H1 (cell line): ENCODE measurements at regions not wholly inside any gene's neighbourhood (a gene's known extent, or its start where the extent isn't known, plus 50 kb on each side); places are given as distances from the start of the nearest gene placed in this dataset.

ENCODE experiments used
- CTCF ChIA-PET: fragments of 300-600 bp; sonication (Branson Sonifier 250); formaldehyde crosslinking; loops from one replicate; lab custom pipeline; 2021; ENCODE audit not compliant: partially characterized antibody; lab: Charles Lee
- POLR2A ChIA-PET: fragments of 300-600 bp; sonication (Branson Sonifier 250); formaldehyde crosslinking; loops from one replicate; lab custom pipeline; 2021; ENCODE audit warnings: inconsistent platforms; ENCODE audit not compliant: partially characterized antibody; lab: Charles Lee
- DNase-seq, 2 experiments: peaks; one replicate each; pipeline versions ENCODE4 v3.0.0 to v3.0.0-alpha.2; 2010 to 2022; ENCODE audit warnings: low spot score in 2 of 2, low read depth in 1 of 2, mixed read lengths in 1 of 2
- FAIRE-seq: peaks from 2 replicates; lab custom pipeline; 2011; peaks lifted over from hg19 to GRCh38; lab: Jason Lieb, UNC
- H2AFZ ChIP-seq: 2 replicates; pipeline ENCODE4 v1.8.1; 2012; ENCODE audit warnings: low read length, inconsistent platforms
- H2AK5ac ChIP-seq: 2 replicates; pipeline ENCODE4 v1.6.1; 2013; ENCODE audit warnings: low read depth, low read length
- H2BK120ac ChIP-seq: replicated peaks from 2 replicates; pipeline ENCODE3; 2013; ENCODE audit warnings: low read depth, low read length, inconsistent platforms
- H2BK12ac ChIP-seq: 2 replicates; pipeline ENCODE4 v1.6.1; 2013; ENCODE audit warnings: low read depth, low read length
- H2BK15ac ChIP-seq: 2 replicates; pipeline ENCODE4 v1.6.1; 2013; ENCODE audit warnings: low read length
- H2BK20ac ChIP-seq: 2 replicates; pipeline ENCODE4 v1.6.1; 2013; ENCODE audit warnings: low read length
- H2BK5ac ChIP-seq: 2 replicates; pipeline ENCODE4 v1.6.1; 2013; ENCODE audit warnings: low read depth, low read length
- H3K14ac ChIP-seq: 2 replicates; pipeline ENCODE4 v1.6.1; 2013; ENCODE audit warnings: inconsistent platforms; ENCODE audit not compliant: insufficient read length
- H3K18ac ChIP-seq: 2 replicates; pipeline ENCODE4 v1.6.1; 2013; ENCODE audit warnings: low read length; ENCODE audit errors: extremely low read depth
- H3K23ac ChIP-seq: 2 replicates; pipeline ENCODE4 v1.6.1; 2013; ENCODE audit warnings: inconsistent platforms; ENCODE audit not compliant: insufficient read length
- H3K23me2 ChIP-seq: 2 replicates; pipeline ENCODE4 v1.6.1; 2013; ENCODE audit warnings: low read depth, low read length
- H3K27ac ChIP-seq: 2 replicates; pipeline ENCODE4 v1.6.1; 2011; ENCODE audit warnings: low read depth, low read length, inconsistent platforms
- H3K27me3 ChIP-seq, 4 experiments: replicated peaks in 1 of 4; 1 replicate in 1 of 4; 2 replicates in 3 of 4; pipeline versions ENCODE4 v1.6.1 to v1.8.1; 2011 to 2013; ENCODE audit warnings: low read length in 3 of 4, mild to moderate bottlenecking in 3 of 4, inconsistent platforms in 2 of 4, mixed read lengths in 2 of 4, moderate library complexity in 1 of 4; ENCODE audit not compliant: control insufficient read depth in 3 of 4, insufficient read depth in 3 of 4; ENCODE audit errors: extremely low read depth in 1 of 4
- H3K36me3 ChIP-seq, 4 experiments: 2 replicates each; pipeline versions ENCODE4 v1.6.1 to v1.8.1; 2011 to 2013; ENCODE audit warnings: mild to moderate bottlenecking in 4 of 4, low read length in 3 of 4, moderate library complexity in 2 of 4, control low read depth in 1 of 4, inconsistent platforms in 1 of 4; ENCODE audit not compliant: insufficient read depth in 4 of 4, control insufficient read depth in 2 of 4
- H3K4ac ChIP-seq: replicated peaks from 2 replicates; pipeline ENCODE3; 2013; ENCODE audit warnings: low read length, low read depth, mixed read lengths, inconsistent platforms; ENCODE audit not compliant: insufficient read length
- H3K4me1 ChIP-seq, 4 experiments: replicated peaks in 1 of 4; 1 replicate in 1 of 4; 2 replicates in 3 of 4; pipeline versions ENCODE4 v1.6.1 to v1.8.1; 2011 to 2013; ENCODE audit warnings: low read length in 3 of 4, inconsistent platforms in 2 of 4, mixed read lengths in 1 of 4; ENCODE audit not compliant: insufficient read depth in 4 of 4, control insufficient read depth in 3 of 4
- H3K4me2 ChIP-seq, 2 experiments: 2 replicates each; pipeline versions ENCODE4 v1.6.1 to v1.8.1; 2011 to 2013; ENCODE audit warnings: low read depth in 2 of 2, low read length in 2 of 2, control low read depth in 1 of 2, inconsistent platforms in 1 of 2, mild to moderate bottlenecking in 1 of 2; ENCODE audit not compliant: insufficient read depth in 1 of 2
- H3K4me3 ChIP-seq, 4 experiments: fragments of 200-600, 300-600 bp in 1 of 4; sonication (generic), shearing (Covaris generic), sonication (Bioruptor Twin) in 1 of 4; 2 replicates each; pipeline versions ENCODE4 v1.5.1 to v1.8.1; 2011 to 2016; ENCODE audit warnings: low read length in 4 of 4, low read depth in 3 of 4, control low read depth in 2 of 4, inconsistent platforms in 2 of 4, mild to moderate bottlenecking in 2 of 4, mixed read lengths in 1 of 4, moderate library complexity in 1 of 4; ENCODE audit not compliant: insufficient read depth in 2 of 4; ENCODE audit errors: extremely low read depth in 1 of 4
- H3K56ac ChIP-seq: replicated peaks from 2 replicates; pipeline ENCODE3; 2013; ENCODE audit warnings: low read depth, mild to moderate bottlenecking, mixed read lengths, low read length, inconsistent platforms; ENCODE audit not compliant: insufficient read length
- H3K79me1 ChIP-seq: 2 replicates; pipeline ENCODE4 v1.6.1; 2013; ENCODE audit warnings: low read depth, low read length, control low read depth
- H3K79me2 ChIP-seq, 2 experiments: 2 replicates each; pipeline versions ENCODE4 v1.6.1 to v1.8.1; 2012 to 2013; ENCODE audit warnings: low read length in 2 of 2, mild to moderate bottlenecking in 2 of 2, inconsistent platforms in 1 of 2; ENCODE audit not compliant: insufficient read depth in 2 of 2, control insufficient read depth in 1 of 2
- H3K9ac ChIP-seq, 4 experiments: replicated peaks in 1 of 4; 1 replicate in 1 of 4; 2 replicates in 3 of 4; pipeline versions ENCODE4 v1.6.1 to v1.8.1; 2011 to 2013; ENCODE audit warnings: low read depth in 3 of 4, low read length in 3 of 4, control low read depth in 2 of 4, mild to moderate bottlenecking in 2 of 4, moderate library complexity in 2 of 4, inconsistent platforms in 1 of 4; ENCODE audit errors: extremely low read depth in 1 of 4
- H3K9me3 ChIP-seq, 2 experiments: 2 replicates each; pipeline versions ENCODE4 v1.6.1 to v1.8.1; 2012 to 2013; ENCODE audit warnings: mild to moderate bottlenecking in 2 of 2, moderate library complexity in 2 of 2, control low read depth in 1 of 2, inconsistent platforms in 1 of 2, low read depth in 1 of 2, low read length in 1 of 2, mixed read lengths in 1 of 2; ENCODE audit not compliant: insufficient read depth in 2 of 2
- H4K20me1 ChIP-seq, 2 experiments: replicated peaks in 1 of 2; 2 replicates each; pipeline versions ENCODE3 to v1.8.1; 2011 to 2013; ENCODE audit warnings: inconsistent platforms in 2 of 2, low read length in 2 of 2, mild to moderate bottlenecking in 1 of 2; ENCODE audit not compliant: insufficient read depth in 2 of 2, control insufficient read depth in 1 of 2
- H4K5ac ChIP-seq: 2 replicates; pipeline ENCODE4 v1.6.1; 2013; ENCODE audit warnings: low read length, low read depth, mixed read lengths, inconsistent platforms; ENCODE audit not compliant: insufficient read length
- H4K8ac ChIP-seq: 2 replicates; pipeline ENCODE4 v1.8.0; 2013; ENCODE audit warnings: mild to moderate bottlenecking, moderate library complexity, low read length, inconsistent platforms; ENCODE audit not compliant: insufficient read depth; ENCODE audit errors: extremely low read depth
- H4K91ac ChIP-seq: replicated peaks from 2 replicates; pipeline ENCODE3; 2013; ENCODE audit warnings: low read length, mixed read lengths, inconsistent platforms; ENCODE audit not compliant: insufficient read length
- FOSL1 ChIP-seq: IDR thresholded peaks from 2 replicates; pipeline ENCODE4 v1.6.1; 2011; ENCODE audit warnings: mild to moderate bottlenecking, low read depth, low read length, moderate library complexity; ENCODE audit not compliant: insufficient read depth
- RAD21 ChIP-seq, 2 experiments: IDR thresholded peaks in 1 of 2; conservative IDR thresholded peaks in 1 of 2; 2 replicates each; pipeline ENCODE4 v1.6.1; 2011; ENCODE audit warnings: low read depth in 2 of 2, low read length in 2 of 2, improper control_type of control experiment in 1 of 2, inconsistent platforms in 1 of 2, mild to moderate bottlenecking in 1 of 2, moderate library complexity in 1 of 2
- whole genome bisulfite sequencing, 2 experiments: shearing (Covaris generic) in 1 of 2; methylation state at CpG; one replicate each; pipeline versions ENCODE4 v1.1.6 to v1.1.7; 2013 to 2015; ENCODE audit warnings: low lambda C conversion rate in 2 of 2, mixed read lengths in 2 of 2, inconsistent platforms in 1 of 2, low coverage in 1 of 2, missing lambda C conversion rate in 1 of 2; ENCODE audit not compliant: insufficient replicate concordance in 2 of 2, insufficient coverage in 1 of 2, insufficient read length in 1 of 2; ENCODE audit errors: extremely low coverage in 1 of 2, missing lambda C conversion rate in 1 of 2; 5-methylcytosine and 5-hydroxymethylcytosine counted together

GRCh38 chr2:19573784-19574183, 215.4 kb upstream of the OSR1 start:
- TF ChIP-seq FOSL1 (no peak), RAD21 (IDR thresholded peaks at IDR 0.05 in 1 of 2, conservative IDR thresholded peaks at IDR 0.05 in 1 of 2; ENCODE audit: low read depth in 2 of 2, low read length in 2 of 2) (peak in 1 of 2 experiments; percentile 9; a peak in 1 of 4 replicates)

More at GRCh38 chr2:19573784-19574183, 215.4 kb upstream of the OSR1 start:
- Histone ChIP-seq H4K20me1 (no peaks in the 10 kb centered on the region), H2BK12ac (no peak overlapping the region), H2AFZ (no peak overlapping the region), H3K18ac (no peak overlapping the region), H3K79me2 (no peaks in the 10 kb centered on the region), H3K9ac (no peak overlapping the region), H4K8ac (no peak overlapping the region), H3K36me3 (no peaks in the 10 kb centered on the region), H3K23ac (no peak overlapping the region), H3K4me1 (no peaks in the 10 kb centered on the region; a peak in 1 of 7 replicates), H4K91ac (no peak overlapping the region), H3K4me3 (no peak overlapping the region), H3K4ac (no peak overlapping the region), H3K9me3 (no peaks in the 10 kb centered on the region), H3K56ac (no peak overlapping the region), H2BK20ac (no peak overlapping the region), H4K5ac (no peak overlapping the region), H2BK15ac (no peak overlapping the region), H2BK5ac (no peak overlapping the region), H3K79me1 (no peaks in the 10 kb centered on the region), H3K14ac (no peak overlapping the region), H3K27ac (no peak overlapping the region), H2BK120ac (no peak overlapping the region), H2AK5ac (no peak overlapping the region), H3K4me2 (no peak overlapping the region), H3K23me2 (no peaks in the 10 kb centered on the region; the same call in 1 of the 2 replicates), H3K27me3 (no peaks in the 10 kb centered on the region)
- DNase-seq (no peak), FAIRE-seq (no peak)
- ChIA-PET CTCF (interaction anchor here (2.0 kb wide), 1 partner anchor 25 kb away, joined by 5 read pairs; no protein-coding TSS in a partner anchor), POLR2A (no interaction called here)
- 91% methylated on average over 1 of the region's 1 CpG; no CpG with 5 or more reads in 1 of the 2 experiments for WGBS, 2 experiments
